NCI-H1436 (cell line): ENCODE measurements at regions not wholly inside any gene's neighbourhood (a gene's known extent, or its start where the extent isn't known, plus 50 kb on each side); places are given as distances from the start of the nearest gene placed in this dataset.
"Not testable (repeated sequence)": the region's sequence is repeated elsewhere in the genome, so short reads cannot be mapped to it uniquely, and the experiment has no call there.

ENCODE experiments used
- DNase-seq: peaks from one replicate; lab custom pipeline; 2025; lab: John Stamatoyannopoulos, UW

- DNase-seq = no peak
These were observed 485.2 kb downstream of the TRIB2 start for GRCh38 chr2:13201924-13202323.

DNA sequence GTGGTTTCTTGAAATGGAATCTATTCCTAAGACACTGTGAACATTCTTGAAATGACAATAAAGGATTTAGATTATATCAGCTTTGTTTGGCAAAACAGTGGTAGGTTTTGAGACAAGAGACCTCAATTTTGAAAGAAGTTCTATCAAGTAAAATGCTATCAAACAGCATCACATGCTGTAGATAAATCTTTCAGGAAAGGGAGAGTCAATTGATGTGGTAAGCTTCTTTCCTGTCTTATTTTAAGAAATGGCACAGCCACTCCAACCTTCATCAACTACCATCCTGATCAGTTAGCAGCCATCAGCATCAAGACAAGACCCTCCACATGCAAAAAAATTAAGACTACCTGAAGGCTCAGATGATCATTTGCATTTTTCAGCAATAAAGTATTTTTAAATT lies 495.4 kb downstream of the TRIB2 start:
- DNase-seq = no peak

- DNase-seq = no peak
These were observed 501.5 kb downstream of the TRIB2 start for GRCh38 chr2:13218205-13218604.

GRCh38 chr2:13227578-13227977 lies 510.8 kb downstream of the TRIB2 start:
- peak; percentile 37 for DNase-seq

GRCh38 chr2:13230221-13230620 lies 513.5 kb downstream of the TRIB2 start:
- no peak for DNase-seq

- no peak for DNase-seq
These were observed 523.3 kb downstream of the TRIB2 start for GRCh38 chr2:13240061-13240460.

DNA sequence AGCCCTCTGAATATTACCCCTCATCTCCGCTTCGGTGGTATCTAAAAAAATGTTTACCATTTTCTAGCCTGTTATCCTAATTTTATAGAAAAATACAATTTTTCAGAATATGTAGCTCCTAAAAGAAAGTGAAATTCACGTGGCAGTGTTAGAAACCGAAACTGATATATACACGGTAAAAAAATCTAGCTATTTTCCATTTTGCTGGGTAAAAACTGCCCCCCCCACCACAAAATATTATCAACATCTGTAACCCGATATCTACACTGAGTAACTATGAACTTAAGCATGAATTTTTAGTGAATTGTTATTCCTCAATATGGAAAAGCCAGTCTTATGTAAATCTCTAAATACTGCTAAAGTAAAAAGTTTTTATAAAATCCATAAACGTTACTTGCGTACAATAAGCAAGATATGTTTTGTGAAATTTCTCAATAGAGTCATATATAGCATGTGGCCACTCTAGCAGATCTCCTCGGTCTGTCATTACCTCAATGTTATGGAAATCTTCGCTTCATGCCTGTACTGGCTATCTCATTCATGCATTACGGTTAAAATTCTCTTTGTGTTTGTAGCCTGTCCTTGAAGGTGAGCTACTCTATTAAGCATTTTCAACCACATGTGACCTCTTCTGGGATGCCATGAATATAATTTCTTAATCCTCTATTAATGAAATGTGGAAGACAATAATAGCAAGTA lies 524.2 kb downstream of the TRIB2 start:
- no peak for DNase-seq

DNA sequence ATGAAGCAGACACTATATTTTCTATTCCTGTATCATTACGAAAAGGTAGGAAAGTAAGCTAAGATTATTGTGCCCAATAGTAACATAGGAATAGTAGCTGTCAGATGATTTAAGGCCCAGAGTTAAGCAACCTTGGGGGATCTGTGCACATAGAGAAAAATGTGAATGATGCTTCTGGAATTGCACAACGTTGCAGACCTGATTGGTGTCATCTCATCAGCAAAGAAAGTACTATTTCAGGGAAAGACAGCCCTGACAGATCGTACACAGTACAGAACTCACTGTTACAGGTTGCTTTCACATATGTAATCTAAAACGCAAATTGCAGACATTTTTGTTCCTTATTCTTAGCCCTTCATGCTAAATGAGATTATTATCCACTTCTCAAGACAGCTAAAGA lies 535.9 kb downstream of the TRIB2 start:
- no peak for DNase-seq

GRCh38 chr2:13255485-13255884 lies 538.7 kb downstream of the TRIB2 start:
- no peak for DNase-seq

GRCh38 chr2:13260402-13260801 lies 543.7 kb downstream of the TRIB2 start:
- DNase-seq = no peak

GRCh38 chr2:13266166-13266565 lies 549.4 kb downstream of the TRIB2 start:
- no peak for DNase-seq

DNA sequence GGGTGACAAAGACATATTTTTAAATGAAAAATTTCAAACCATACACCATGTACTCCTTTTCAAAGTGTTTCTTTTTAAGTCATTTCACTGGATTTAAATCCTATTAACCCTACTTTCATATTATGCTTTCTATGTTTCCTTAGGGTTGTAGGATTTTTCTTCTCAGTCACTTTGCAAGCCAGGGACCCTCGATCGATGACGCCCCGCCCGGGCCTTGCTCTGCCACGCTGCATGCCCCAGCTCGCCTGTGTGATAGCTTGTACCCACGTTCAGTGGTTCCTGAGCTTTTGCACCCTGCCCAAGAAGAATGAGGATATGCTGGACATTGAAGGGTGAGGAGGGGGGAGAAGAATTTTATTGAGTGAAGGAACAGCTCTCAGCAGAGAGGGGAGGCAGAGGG lies 568.0 kb downstream of the TRIB2 start:
- no peak for DNase-seq

GRCh38 chr2:13289310-13289709 lies 572.6 kb downstream of the TRIB2 start:
- no peak for DNase-seq

- DNase-seq = not testable (repeated sequence)
These were observed 591.7 kb downstream of the TRIB2 start for GRCh38 chr2:13308478-13308805.

DNA sequence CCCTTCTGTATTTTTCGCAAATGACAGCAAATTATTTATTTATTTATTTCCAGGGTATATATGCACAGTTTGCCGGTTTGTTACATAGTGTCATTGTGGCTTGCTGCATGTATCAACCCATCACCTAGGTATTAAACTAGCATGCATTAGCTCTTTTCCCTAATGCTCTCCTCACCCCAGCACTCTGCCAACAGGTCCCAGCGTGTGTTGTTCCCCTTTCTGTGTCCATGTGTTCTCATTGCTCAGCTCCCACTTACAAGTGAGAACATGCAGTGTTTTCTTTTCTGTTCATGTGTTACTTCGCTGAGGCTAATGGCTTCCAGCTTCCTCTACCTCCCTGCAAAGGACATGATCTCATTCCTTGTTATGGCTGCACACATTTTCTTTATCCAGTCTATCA lies 592.3 kb downstream of the TRIB2 start:
- DNase-seq = no peak

DNA sequence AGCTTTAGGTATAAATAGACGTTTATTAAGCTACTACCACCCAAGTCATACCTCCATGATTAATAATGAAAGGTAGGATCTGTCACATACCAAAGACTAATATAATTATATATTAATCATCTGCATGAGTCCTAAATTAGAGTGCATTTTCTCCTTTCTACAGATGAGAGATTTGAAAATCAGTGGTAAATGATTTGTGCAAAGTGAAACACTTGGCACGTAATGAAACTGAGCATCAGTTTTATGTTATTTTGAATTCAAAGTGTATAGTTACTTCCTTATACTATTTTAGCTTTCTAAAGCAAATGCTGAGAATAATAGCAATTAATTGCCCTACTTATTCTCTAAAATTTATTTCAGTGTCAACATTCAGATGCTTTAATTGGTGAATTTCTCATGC lies 615.3 kb downstream of the TRIB2 start:
- DNase-seq = no peak

GRCh38 chr2:13334071-13334470 lies 617.3 kb downstream of the TRIB2 start:
- not testable (repeated sequence) for DNase-seq

GRCh38 chr2:13334545-13334944 lies 617.8 kb downstream of the TRIB2 start:
- no peak for DNase-seq

- DNase-seq = no peak
These were observed 619.3 kb downstream of the TRIB2 start for GRCh38 chr2:13335862-13336535.

- DNase-seq = no peak
These were observed 634.3 kb downstream of the TRIB2 start for GRCh38 chr2:13351068-13351467.

DNA sequence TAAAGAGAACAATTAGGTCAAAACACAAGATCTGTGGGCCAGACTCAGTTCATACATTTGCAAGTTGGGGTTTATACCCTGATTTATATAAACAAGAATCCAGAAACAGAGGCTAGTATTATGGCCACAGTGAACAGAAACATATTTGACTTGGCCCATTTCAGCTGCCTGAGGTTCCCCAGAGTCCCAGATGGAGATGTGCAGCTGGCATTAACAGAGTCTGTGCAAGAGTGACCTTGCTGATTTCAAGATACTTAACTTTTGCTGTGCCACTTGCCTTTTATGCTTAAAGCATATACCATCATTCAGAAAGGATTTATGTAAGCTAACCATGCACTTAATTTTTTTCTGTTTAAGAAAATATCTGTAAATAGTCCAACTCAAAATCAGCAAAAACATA lies 636.3 kb downstream of the TRIB2 start:
- no peak for DNase-seq

DNA sequence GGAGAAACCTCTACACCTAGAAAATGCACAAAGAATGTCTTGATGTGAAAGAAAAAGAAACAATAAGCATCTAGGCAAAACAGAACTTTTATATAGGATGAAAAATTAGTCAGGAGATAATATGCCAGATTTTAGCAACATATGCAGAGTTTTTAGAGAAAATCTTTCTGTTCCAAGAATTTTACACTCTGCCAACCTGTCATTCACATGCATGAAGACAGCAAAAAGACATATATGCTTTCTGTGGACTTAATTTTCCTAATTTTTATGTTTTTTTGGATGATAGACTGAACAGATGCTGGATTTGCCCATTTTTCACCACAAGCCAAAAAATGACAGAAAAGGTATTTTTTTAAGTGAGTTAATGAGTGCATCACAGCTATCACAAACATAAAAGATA lies 637.3 kb downstream of the TRIB2 start:
- no peak for DNase-seq

GRCh38 chr2:13381928-13382327 lies 665.2 kb downstream of the TRIB2 start:
- not testable (repeated sequence) for DNase-seq

DNA sequence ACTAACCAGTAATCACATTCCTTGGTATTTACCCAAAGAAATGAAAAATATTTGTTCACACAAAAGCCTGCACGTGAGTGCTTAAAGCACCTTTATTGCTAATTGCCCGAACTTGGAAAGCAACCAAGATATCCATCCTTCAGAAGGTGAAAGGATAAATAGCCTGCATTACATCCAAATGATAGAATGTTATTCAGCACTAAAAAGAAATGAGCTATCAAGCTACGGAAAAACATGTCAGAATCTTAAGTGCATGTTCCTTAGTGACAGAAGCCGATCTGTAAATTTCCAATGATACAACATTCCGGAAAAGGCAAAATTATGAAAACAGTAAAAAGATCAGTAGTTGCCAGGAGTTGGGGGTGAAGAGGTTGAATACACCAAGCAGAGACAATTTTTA lies 672.4 kb downstream of the TRIB2 start:
- not testable (repeated sequence) for DNase-seq
